OCI-LY3 (cell line): ENCODE measurements at regions not wholly inside any gene's neighbourhood (a gene's known extent, or its start where the extent isn't known, plus 50 kb on each side); places are given as distances from the start of the nearest gene placed in this dataset.

Experiments used
- CTCF ChIP-seq: fragments of 200-600, 300-600 bp; sonication (generic); IDR thresholded peaks from 2 replicates; pipeline ENCODE4 v1.5.1; 2014; ENCODE audit warnings: antibody characterized with exemption, low read length, low read depth
- EZH2phosphoT487 ChIP-seq: fragments of 200-600 bp; shearing (Covaris generic); IDR thresholded peaks from 2 replicates; pipeline ENCODE4 v1.6.1; 2018; ENCODE audit warnings: antibody characterized with exemption, mixed run types, low read depth

- TF ChIP-seq CTCF (no peak), EZH2phosphoT487 (no peak)
Measured at GRCh38 chr10:47151920-47152319, 148.1 kb upstream of the GDF10 start.
